Left lung (tissue), 4 donors: ENCODE measurements at regions not wholly inside any gene's neighbourhood (a gene's known extent, or its start where the extent isn't known, plus 50 kb on each side); places are given as distances from the start of the nearest gene placed in this dataset.

Experiments used
- ATAC-seq: fragments of 200-7000 bp; cut with Tn5 transposase; one replicate; pipeline ENCODE4 v1.9.1; 2020; ENCODE audit warnings: moderate library complexity
- DNase-seq, 4 donors: peaks; one replicate each; pipeline ENCODE4 v3.0.0-alpha.2; 2013 to 2020
- H3K27ac ChIP-seq, 2 donors: fragments of 200-600 bp; sonication (generic) in 1 of 2; one replicate each; pipeline versions ENCODE4 v1.5.0 to v1.8.0; 2020 to 2021
- H3K27me3 ChIP-seq, 2 donors: fragments of 200-600 bp; sonication (generic) in 1 of 2; one replicate each; pipeline versions ENCODE4 v1.5.0 to v1.8.0; 2020 to 2021
- H3K36me3 ChIP-seq, 2 donors: fragments of 200-600 bp; sonication (generic) in 1 of 2; one replicate each; pipeline versions ENCODE4 v1.5.0 to v1.8.0; 2020 to 2021
- H3K4me1 ChIP-seq, 2 donors: fragments of 200-600 bp; one replicate each; pipeline ENCODE4 v1.8.0; 2021
- H3K4me3 ChIP-seq, 2 donors: fragments of 200-600 bp; sonication (generic) in 1 of 2; one replicate each; pipeline versions ENCODE4 v1.5.0 to v1.8.0; 2020 to 2021; ENCODE audit warnings: mild to moderate bottlenecking in 1 of 2
- H3K9me3 ChIP-seq, 2 donors: fragments of 200-600 bp; sonication (generic) in 1 of 2; one replicate each; pipeline versions ENCODE4 v1.5.0 to v1.8.0; 2020 to 2021
- CTCF ChIP-seq, 2 donors: fragments of 200-600 bp; sonication (generic) in 1 of 2; IDR thresholded peaks; one replicate each; pipeline versions ENCODE4 v1.5.0 to v1.8.0; 2021; ENCODE audit warnings: antibody characterized with exemption in 2 of 2
- intact Hi-C, 2 donors: fragments of 100-400 bp; cut with DNase I; formaldehyde crosslinking; loops; one replicate each; pipeline versions ENCODE4 v1.11.2 to v1.14.2; 2022
- donor health status: DM: no; HTN: yes; CAD: no.
- donor health status: DM: no; HTN: no; CAD: no.

GRCh38 chr13:31468114-31468902, 268.5 kb downstream of the B3GLCT start:
- intact Hi-C loops: no loop called here
- no peaks in the 10 kb centered on the region for H3K36me3 ChIP-seq
- H3K4me1 ChIP-seq: no peaks in the 10 kb centered on the region
- ATAC-seq (no peak), DNase-seq (no peak)
- no peak overlapping the region for H3K27ac ChIP-seq
- no peaks in the 10 kb centered on the region for H3K27me3 ChIP-seq
- TF ChIP-seq CTCF (IDR thresholded peaks at IDR 0.05): no peak
- no peaks in the 10 kb centered on the region for H3K9me3 ChIP-seq
- no peak overlapping the region for H3K4me3 ChIP-seq

- intact Hi-C loops: no loop called here
- no peaks in the 10 kb centered on the region for H3K27me3 ChIP-seq
- ATAC-seq (no peak), DNase-seq (no peak)
- H3K36me3 ChIP-seq: no peaks in the 10 kb centered on the region
- no peaks in the 10 kb centered on the region for H3K4me1 ChIP-seq
- H3K9me3 ChIP-seq: no peaks in the 10 kb centered on the region
- TF ChIP-seq CTCF (IDR thresholded peaks at IDR 0.05): no peak
- no peak overlapping the region for H3K27ac ChIP-seq
- H3K4me3 ChIP-seq: no peak overlapping the region
Observed at GRCh38 chr13:31469377-31469776, 269.6 kb downstream of the B3GLCT start.

- ATAC-seq (peak; percentile 31), DNase-seq (peak in 1 of 4 donors; percentile 2)
- no peaks in the 10 kb centered on the region for H3K36me3 ChIP-seq
- H3K9me3 ChIP-seq: no peaks in the 10 kb centered on the region
- H3K27ac ChIP-seq: no peak overlapping the region
- no peaks in the 10 kb centered on the region for H3K27me3 ChIP-seq
- no peak overlapping the region for H3K4me3 ChIP-seq
- no peak for TF ChIP-seq CTCF (IDR thresholded peaks at IDR 0.05)
- H3K4me1 ChIP-seq: no peaks in the 10 kb centered on the region
- intact Hi-C loops: no loop called here
Observed at GRCh38 chr13:31476266-31476665, 263.1 kb upstream of the RXFP2 start.

GRCh38 chr13:31476753-31477152, 262.6 kb upstream of the RXFP2 start:
- Histone ChIP-seq H3K4me1 (no peaks in the 10 kb centered on the region), H3K27ac (no peak overlapping the region), H3K9me3 (no peaks in the 10 kb centered on the region), H3K27me3 (no peaks in the 10 kb centered on the region), H3K36me3 (no peaks in the 10 kb centered on the region), H3K4me3 (no peak overlapping the region)
- ATAC-seq: no peak
- intact Hi-C loops: no loop called here
- no peak for DNase-seq
- no peak for TF ChIP-seq CTCF (IDR thresholded peaks at IDR 0.05)

- DNase-seq: no peak
- intact Hi-C loops: no loop called here
- H3K9me3 ChIP-seq: no peaks in the 10 kb centered on the region
- no peak for ATAC-seq
- TF ChIP-seq CTCF (IDR thresholded peaks at IDR 0.05): no peak
- no peak overlapping the region for H3K4me3 ChIP-seq
- H3K36me3 ChIP-seq: no peaks in the 10 kb centered on the region
- no peak overlapping the region for H3K27ac ChIP-seq
- H3K27me3 ChIP-seq: no peaks in the 10 kb centered on the region
- H3K4me1 ChIP-seq: no peaks in the 10 kb centered on the region
Observed at GRCh38 chr13:31477961-31478360, 261.4 kb upstream of the RXFP2 start.
